HG03521 (cell line): ENCODE measurements at regions not wholly inside any gene's neighbourhood (a gene's known extent, or its start where the extent isn't known, plus 50 kb on each side); places are given as distances from the start of the nearest gene placed in this dataset.
"Not testable (repeated sequence)": the region's sequence is repeated elsewhere in the genome, so short reads cannot be mapped to it uniquely, and the experiment has no call there.

Source experiments
- ATAC-seq: cut with Tn5 transposase; IDR thresholded peaks from one replicate; pipeline ENCODE4 v1.9.1; 2021; ENCODE audit warnings: mild to moderate bottlenecking, moderate library complexity; ENCODE audit not compliant: unreplicated experiment

- no peak for ATAC-seq
Measured at GRCh38 chrX:122856205-122856604, 327.9 kb upstream of the GRIA3 start.

- ATAC-seq, result no peak
Measured at GRCh38 chrX:122857734-122858133, 326.3 kb upstream of the GRIA3 start.

- ATAC-seq, result no peak
Measured at GRCh38 chrX:122863067-122863466, 321.0 kb upstream of the GRIA3 start.

DNA sequence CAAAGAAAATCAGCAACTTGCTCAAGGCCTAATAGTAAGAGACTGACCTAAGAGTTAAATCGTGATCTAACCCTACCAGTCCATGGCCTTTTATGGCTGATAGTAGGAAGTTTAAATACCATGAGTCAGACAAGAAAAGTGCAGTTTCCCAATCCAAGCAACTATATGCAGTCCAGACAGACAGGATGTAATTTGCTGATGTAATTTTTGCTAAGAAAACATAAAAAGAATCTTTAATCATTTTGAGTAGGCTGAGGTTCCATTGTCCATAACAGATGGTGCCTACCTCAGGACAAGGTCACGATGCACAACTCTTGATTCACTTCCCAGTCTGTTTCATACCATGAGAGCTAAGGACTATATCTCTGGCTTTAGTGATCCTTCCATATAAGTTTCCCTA is 317.5 kb upstream of the GRIA3 start:
- no peak for ATAC-seq

DNA sequence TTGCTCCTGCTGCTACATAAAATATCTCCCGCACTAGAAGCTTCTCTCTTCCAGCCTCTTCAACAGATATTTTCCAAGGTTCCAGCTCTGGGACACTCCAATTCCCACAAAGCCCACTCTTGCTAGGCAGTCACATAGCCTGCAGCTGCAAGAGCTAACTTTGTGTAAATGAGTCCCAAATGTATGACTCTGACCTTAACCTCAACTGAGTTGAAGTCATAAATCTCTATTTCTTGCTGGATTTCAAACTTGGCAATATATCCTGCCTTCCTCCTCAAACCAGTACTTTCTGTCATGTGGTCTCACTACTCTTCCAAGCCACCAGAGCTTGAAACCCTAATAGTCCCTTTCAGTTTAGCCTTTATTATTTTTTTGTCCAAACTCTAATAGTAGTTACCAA is 315.4 kb upstream of the GRIA3 start:
- no peak for ATAC-seq

DNA sequence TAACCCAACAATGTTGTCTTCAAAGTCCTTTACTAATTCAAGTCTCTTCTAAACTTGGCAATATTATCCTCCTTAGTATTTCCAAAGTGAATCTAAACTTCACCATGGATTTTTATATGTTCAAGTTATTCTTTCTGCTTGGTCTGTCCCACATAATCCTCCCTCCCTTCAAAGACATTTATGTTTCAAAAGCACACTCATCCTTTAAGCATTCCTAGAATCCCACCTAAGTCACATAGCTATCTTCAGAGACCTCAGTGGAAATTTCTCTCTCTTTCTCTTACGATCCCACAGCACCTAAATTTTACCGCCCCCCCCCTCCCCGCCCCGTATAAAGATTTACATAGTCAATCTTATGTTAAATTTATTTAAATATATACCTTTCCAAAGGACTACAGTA is 314.9 kb upstream of the GRIA3 start:
- no peak for ATAC-seq

GRCh38 chrX:122878269-122878668 is 305.8 kb upstream of the GRIA3 start:
- no peak for ATAC-seq

GRCh38 chrX:122880952-122881351 is 303.1 kb upstream of the GRIA3 start:
- ATAC-seq, result no peak

- ATAC-seq, result no peak
Measured at GRCh38 chrX:122890729-122891128, 293.3 kb upstream of the GRIA3 start.

GRCh38 chrX:122906726-122907125 is 277.4 kb upstream of the GRIA3 start:
- no peak for ATAC-seq

- ATAC-seq, result no peak
Measured at GRCh38 chrX:122907375-122907774, 276.7 kb upstream of the GRIA3 start.

DNA sequence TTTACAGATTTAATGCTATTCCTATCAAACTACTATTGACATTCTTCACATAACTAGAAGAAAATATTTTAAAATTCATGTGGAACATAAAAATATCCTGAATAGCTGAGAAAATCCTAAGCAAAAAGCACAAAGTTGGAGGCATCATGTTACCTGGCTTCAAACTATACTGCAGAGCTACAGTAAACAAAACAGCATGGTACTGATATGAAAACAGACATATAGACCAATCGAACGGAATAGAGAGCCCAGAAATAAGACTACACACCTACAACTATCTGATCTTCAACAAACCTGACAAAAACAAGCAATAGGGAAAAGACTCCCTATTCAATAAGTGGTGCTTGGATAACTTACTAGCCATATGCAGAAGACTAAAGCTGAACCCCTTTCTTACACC is 273.4 kb upstream of the GRIA3 start:
- ATAC-seq, result no peak

DNA sequence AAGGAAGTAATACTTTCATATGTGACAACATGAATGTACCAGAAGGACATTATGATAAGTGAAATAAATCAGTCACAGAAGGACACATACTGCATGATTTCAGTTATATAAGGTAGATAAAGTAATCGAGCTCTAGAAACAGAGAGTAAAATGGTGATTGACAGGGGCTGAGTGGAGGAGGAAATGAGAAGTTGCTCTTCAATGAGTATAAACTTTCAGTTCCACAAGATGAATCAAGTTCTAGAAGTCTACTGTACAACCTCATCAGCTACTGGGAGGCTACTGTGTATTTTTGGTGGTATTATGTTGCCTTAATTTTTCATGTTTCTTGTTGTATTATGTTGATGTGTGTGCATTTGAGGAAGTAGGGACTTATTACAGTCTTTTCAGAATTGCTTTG is 270.9 kb upstream of the GRIA3 start:
- ATAC-seq, result no peak

DNA sequence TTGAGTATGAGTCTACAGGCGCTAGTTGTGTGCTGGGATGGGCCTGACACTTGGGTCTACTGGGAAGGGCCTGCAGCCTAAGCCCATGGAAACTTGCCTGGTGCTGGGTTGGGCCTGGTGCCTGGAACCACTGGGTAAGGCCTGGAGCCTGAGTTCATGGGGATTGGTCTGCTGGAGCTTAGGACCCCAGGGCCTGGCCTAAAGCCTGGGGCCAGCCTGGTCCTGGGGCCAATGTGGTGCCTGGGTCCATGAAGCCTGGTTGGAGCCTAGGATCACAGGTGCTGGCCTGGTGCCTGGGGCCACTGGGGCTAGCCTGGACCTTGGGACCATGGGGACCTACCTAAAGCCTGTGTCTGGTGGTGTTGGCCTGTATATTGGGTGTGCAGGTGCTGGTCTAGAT is 270.3 kb upstream of the GRIA3 start:
- no peak for ATAC-seq

GRCh38 chrX:122914256-122914655 is 269.8 kb upstream of the GRIA3 start:
- ATAC-seq, result no peak

- no peak for ATAC-seq
Measured at GRCh38 chrX:122934131-122934530, 249.9 kb upstream of the GRIA3 start.

- ATAC-seq, result no peak
Measured at GRCh38 chrX:122940199-122940598, 243.9 kb upstream of the GRIA3 start.

GRCh38 chrX:122941806-122942205 is 242.3 kb upstream of the GRIA3 start:
- no peak for ATAC-seq

- no peak for ATAC-seq
Measured at GRCh38 chrX:122943918-122944317, 240.2 kb upstream of the GRIA3 start.

GRCh38 chrX:122945328-122945727 is 238.8 kb upstream of the GRIA3 start:
- no peak for ATAC-seq

- ATAC-seq, result no peak
Measured at GRCh38 chrX:122972604-122973003, 211.5 kb upstream of the GRIA3 start.

DNA sequence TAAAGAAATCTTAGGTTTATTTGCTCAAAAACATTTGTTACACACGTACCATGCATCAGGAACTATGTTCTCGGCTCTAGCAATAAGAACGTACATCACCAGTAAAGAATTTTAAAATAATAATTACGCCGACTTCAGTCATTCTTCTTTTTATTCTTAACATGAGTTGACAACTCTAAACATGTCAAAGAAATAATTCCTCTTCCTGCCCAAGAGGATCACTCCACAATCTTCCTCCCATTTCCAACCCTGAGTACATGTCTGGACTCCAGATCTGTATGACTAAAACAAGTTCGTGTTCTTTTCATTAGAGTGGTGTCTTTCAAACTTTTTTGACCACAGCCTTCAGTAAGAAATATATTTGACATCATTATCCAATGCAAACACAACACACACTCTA is 201.6 kb upstream of the GRIA3 start:
- ATAC-seq, result no peak

DNA sequence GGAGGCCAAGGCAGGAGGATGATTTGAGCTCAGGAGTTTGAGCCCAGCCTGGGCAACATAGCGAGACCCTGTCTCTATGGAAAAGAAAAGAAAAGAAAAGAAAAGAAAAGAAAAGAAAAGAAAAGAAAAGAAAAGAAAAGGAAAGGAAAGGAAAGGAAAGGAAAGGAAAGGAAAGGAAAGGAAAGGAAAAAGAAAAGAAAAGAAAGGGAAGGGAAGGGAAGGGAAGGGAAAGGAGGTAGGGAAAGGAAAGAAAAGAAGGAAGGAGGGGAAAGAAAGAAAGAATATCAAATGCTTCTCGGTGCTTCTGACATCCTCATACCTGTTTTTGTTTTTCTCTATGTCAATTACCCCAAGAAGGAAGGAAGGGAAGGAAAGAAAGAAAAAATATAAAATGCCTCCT is 181.2 kb upstream of the GRIA3 start:
- not testable (repeated sequence) for ATAC-seq

- ATAC-seq, result no peak
Measured at GRCh38 chrX:123013141-123013540, 170.9 kb upstream of the GRIA3 start.
